ENCODE measurements at regions not wholly inside any gene's neighbourhood (a gene's known extent, or its start where the extent isn't known, plus 50 kb on each side); places are given as distances from the start of the nearest gene placed in this dataset.

DNA sequence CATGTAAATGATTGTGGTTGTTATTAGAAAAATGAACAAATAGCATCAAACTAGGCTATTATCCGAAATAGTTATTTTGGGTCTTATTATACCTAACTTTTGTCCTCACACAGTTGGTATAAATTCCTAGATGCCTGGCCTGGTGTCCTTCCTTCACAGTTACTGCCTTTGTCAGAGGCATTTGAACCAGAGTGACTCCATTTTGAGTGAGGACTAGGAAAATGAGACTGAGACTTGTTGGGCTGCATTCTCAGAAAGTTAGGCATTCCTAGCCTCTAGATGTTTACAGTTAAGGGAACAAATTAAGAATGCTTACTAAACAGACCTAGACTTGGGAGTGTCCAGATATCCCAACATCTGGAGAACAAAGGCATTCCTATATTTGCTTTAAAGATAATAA, 283.5 kb upstream of the C9orf72 start (continued):
- TF ChIP-seq JUND (IDR thresholded peaks at IDR 0.05; ENCODE audit: low read length) (no peak), SP4 (IDR thresholded peaks at IDR 0.05; ENCODE audit: low read length) (no peak), CHD2 (IDR thresholded peaks at IDR 0.05; ENCODE audit: low read length) (no peak), SUZ12 (IDR thresholded peaks at IDR 0.05; ENCODE audit: low read length) (no peak), YY1 (IDR thresholded peaks at IDR 0.05; ENCODE audit: low read depth, low read length) (no peak), ZNF274 (IDR thresholded peaks at IDR 0.05; ENCODE audit: borderline replicate concordance, extremely low read depth, low read length) (no peak), RFX5 (IDR thresholded peaks at IDR 0.05; ENCODE audit: borderline replicate concordance, low read depth, low read length) (no peak), BCL11A (IDR thresholded peaks at IDR 0.05; ENCODE audit: low read depth in 2 of 2, low read length in 2 of 2) (no peak)
